ENCODE measurements at regions not wholly inside any gene's neighbourhood (a gene's known extent, or its start where the extent isn't known, plus 50 kb on each side); places are given as distances from the start of the nearest gene placed in this dataset.
"Not testable (repeated sequence)": the region's sequence is repeated elsewhere in the genome, so short reads cannot be mapped to it uniquely, and the experiment has no call there.

DNA sequence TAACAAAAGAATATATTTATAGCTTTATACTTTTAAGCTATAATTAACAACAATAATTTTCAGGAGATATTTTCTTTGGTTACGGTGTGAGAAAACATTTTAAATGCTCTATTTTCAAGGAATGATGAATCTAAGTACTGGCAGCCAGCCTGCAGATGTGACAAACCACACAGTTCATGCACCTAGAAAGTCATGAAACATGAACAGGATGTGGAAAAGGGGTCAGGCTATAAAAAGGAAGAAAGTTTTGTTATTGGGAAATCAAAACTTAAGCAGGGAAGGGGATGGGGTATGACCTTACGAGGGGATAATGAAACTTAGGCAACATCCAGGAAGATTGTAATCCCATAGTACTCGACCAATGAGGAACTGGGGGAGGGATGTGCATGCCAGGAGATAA is 508.7 kb upstream of the GRAMD2B start:
- no peak for DNase-seq

GRCh38 chr5:125923958-125924357 is 499.3 kb upstream of the GRAMD2B start:
- DNase-seq, result not testable (repeated sequence)

DNA sequence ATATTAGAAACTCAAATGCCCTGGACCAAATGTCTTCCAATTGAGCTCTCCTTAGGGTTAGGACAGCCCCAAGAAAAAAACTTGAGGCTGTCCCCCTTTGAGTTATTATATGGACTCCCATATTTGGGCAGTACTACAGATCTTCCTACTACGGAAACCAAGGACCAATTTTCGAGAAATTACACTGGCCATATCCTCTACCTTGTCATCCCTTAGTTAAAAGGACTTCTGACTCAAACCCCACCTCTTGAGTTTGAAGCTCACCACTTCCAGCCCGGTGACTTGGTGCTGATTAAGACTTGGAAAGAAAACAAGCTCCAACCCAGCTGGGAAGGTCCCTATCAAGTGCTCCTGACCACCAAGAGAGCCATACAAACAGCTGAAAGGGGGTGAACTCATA is 497.0 kb upstream of the GRAMD2B start:
- no peak for DNase-seq

- DNase-seq, result no peak
Measured at GRCh38 chr5:125928663-125929062, 494.5 kb upstream of the GRAMD2B start.

DNA sequence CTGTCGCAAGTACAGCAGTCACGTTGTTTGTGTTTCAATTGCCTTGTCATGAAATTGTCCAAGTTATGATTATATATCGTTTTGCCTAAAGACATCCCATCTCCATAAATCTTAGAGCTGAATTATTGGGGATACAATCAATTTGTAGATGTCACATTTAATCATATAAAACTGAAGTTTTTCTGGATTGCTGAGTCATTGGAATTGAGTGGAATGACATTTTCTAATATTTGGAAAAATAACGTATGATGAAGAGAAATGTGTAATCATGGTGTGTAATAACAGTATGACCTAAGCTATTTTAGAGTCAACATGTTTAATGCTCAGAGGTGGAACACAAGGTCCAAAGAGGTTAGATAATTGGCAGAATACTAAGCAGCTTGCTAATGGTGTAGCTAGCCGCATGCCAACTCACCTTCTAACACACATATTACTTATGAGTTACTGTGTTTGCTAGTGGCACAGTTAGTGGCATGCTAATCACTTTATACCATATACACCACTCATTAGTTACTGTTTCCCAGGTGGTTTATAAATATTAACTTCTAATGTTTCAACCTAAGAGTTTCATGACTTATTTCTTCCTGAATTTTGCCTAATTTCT is 473.1 kb upstream of the GRAMD2B start:
- no peak for DNase-seq

GRCh38 chr5:125961150-125961549 is 462.1 kb upstream of the GRAMD2B start:
- DNase-seq, result no peak

GRCh38 chr5:125965577-125965976 is 457.6 kb upstream of the GRAMD2B start:
- DNase-seq, result no peak

- no peak for DNase-seq
Measured at GRCh38 chr5:125967576-125967975, 455.6 kb upstream of the GRAMD2B start.

- DNase-seq, result no peak
Measured at GRCh38 chr5:125969011-125969813, 454.0 kb upstream of the GRAMD2B start.

GRCh38 chr5:125969814-125970171 is 453.4 kb upstream of the GRAMD2B start:
- no peak for DNase-seq

DNA sequence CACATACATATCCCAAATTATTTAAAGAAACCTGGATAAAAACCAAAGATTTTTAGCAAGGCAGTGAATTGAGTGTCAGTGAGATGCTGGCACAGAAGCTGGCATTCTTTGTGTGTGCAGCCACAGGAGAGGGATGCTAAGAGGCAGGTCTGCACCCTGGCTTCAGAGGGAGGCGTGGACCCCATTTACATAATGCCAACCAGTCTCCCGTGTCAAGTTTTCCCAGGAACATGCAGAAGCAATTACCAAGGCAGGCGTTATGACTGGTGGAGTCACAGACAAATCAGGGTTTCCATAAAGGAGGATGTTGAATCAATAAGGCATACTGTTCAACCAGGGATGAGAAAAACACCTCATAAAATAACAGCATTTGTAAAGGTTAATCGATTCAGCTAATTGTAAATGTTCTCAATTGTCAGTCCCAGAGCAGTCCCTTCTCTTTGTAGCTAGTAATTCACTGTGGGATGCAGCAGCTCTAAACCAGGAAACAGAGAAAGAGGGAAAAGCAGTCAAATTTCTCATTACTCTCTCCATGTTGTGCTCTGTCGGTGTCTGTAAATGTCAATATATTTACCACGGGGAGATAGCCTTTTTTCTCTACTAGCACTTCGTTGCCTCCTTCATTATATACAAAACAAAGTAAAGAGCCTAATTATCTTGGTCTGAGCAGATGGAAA is 452.4 kb upstream of the GRAMD2B start:
- no peak for DNase-seq

DNA sequence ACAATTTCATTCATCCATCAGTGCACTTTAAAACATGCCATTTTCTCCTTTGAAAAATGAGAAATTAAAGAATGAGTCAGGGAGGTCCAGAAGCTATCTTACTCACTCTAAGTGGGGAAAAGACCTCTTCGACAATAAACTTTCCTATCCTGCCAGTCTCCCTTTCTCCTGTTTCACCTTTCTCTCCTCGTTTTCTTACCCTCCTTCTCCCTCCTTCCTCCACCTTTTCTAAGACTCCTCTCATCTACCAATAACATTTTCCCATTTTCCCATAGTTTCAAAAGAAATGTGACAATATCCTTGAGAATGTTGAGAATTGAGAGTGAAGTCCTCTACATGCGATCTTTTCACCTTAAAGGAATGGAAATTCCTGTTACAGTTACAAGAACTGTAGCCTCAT is 450.5 kb upstream of the GRAMD2B start:
- no peak for DNase-seq

DNA sequence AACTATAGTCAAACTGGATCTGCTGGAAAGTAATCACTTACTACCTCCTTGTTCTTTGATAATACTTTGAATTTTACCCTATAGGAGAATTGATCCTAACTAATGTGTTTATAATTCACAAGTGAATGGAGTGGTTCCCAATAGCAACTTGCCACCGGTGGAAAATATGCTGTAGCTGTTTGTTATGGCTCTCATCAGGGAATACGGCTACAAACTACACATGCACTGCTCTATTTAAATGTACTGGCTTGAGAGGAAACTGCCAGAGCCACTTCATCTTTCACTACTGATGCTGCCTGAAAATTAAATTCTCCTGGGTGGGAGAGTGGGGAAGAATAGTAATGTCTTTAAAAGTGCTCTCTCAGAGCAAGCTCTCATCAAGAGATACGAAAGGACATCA is 448.5 kb upstream of the GRAMD2B start:
- no peak for DNase-seq

DNA sequence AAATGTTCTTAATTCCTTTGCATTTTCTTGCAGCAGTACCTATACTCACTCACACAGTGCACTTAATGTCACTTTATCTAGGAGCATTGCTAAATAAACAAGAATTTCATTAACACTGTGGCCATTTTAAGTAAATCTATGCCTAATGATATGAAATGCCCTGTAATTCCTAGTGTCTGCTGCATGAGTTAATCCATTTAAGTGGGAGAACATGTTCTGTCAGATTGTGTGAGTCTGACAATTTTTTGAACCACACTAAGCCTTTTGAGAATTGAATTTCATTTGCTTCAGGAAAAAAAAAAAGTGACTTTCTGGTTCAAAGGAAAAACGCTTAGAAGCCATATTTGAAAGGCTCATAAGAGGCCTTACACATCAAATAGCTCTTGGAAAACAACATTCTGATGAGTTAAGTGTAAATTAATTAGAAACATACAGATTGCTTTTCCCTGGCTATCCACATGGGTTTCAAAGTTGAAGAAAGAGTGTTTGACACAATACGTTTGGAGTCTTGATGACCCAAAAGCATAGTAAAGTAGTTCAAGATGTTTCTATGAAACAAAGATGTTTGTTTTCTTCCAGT is 446.7 kb upstream of the GRAMD2B start:
- no peak for DNase-seq

DNA sequence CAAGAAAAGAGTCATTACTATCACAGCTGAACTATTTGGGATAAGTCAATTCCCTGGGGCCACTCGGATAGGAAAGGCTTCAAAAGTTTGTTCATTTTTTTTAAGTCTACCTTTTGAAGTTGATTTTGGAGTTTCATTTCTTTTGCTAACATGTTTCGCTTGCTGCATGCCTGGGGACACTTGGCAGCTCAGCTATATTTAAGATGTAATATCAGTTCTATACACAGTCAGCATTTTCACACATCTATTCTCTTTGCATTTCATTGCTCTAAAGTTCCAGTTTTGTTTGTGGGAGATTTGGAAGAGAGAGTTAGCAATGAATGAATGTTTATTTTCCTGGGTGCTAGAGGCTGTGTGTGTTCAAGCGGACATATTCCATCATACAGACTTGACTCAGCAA is 445.2 kb upstream of the GRAMD2B start:
- no peak for DNase-seq

GRCh38 chr5:125979636-125980035 is 443.6 kb upstream of the GRAMD2B start:
- no peak for DNase-seq

- no peak for DNase-seq
Measured at GRCh38 chr5:125981016-125981415, 442.2 kb upstream of the GRAMD2B start.

- no peak for DNase-seq
Measured at GRCh38 chr5:125987677-125988255, 435.4 kb upstream of the GRAMD2B start.

DNA sequence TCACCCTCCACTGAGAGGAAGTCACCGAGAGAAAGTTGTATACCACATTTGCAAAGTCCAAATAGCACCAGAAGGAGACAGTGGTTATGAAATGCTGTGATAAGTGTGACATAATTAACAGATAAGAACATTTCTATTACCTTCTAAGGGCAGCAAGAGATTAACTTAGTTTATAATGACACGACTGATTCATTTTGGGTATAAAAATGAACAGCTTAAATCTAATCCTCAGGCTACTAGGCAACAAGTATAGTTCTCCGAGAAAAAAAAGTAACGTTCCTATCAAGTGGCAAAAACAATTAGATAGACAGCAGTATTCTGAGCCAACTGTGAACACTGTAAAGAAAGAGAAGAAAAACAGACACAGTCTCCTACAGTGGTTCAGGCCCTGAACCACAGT is 431.2 kb upstream of the GRAMD2B start:
- no peak for DNase-seq

GRCh38 chr5:125999271-126000030 is 423.8 kb upstream of the GRAMD2B start:
- DNase-seq, result not testable (repeated sequence)

GRCh38 chr5:126000507-126000906 is 422.7 kb upstream of the GRAMD2B start:
- no peak for DNase-seq

DNA sequence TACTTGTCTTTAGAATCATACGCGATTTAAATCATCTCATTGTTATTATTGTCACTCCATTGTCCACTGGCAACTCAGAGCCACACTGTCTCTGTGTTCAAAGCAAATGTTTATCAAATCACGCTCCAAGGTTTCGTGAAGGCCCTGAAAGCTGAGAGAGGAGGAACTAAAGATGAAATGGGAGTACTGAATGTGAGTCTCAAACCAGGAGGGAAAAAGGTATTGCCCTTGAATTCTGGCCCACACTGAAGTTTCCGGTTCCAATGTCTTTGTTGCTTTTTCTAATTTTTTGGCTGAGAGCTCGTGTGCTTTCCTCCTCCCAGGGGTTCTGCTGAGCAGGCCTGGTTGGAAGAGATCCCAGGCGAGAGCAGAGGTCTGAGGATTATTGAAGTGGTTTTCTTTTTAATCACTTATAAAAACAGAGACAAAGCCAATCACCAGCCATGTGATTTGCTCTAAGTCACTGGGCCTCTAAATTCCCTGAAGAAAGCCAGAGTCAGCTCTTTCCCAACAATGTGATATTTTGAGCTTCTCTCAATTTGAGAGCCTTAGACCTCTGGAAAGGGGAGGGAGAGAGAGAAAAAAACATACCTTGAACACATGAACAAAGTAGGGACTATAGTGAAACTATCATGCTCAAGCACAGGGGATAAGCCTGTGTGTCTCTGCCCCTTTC is 420.8 kb upstream of the GRAMD2B start:
- DNase-seq, result no peak
